A549 (cell line): ENCODE measurements at regions not wholly inside any gene's neighbourhood (a gene's known extent, or its start where the extent isn't known, plus 50 kb on each side); places are given as distances from the start of the nearest gene placed in this dataset.

Source experiments
- BHLHE40 ChIP-seq: IDR thresholded peaks from 2 replicates; pipeline ENCODE4 v1.6.1; 2012; ENCODE audit warnings: low read depth, low read length, inconsistent platforms
- EP300 ChIP-seq, 2 experiments: fragments of >200 bp; sonication (Bioruptor Twin); formaldehyde crosslinking; IDR thresholded peaks; 2 replicates in 1 of 2; 3 replicates in 1 of 2; pipeline ENCODE4 v1.6.1; 2016 to 2017
- POLR2A ChIP-seq: IDR thresholded peaks from 2 replicates; pipeline ENCODE4 v1.6.1; 2012; ENCODE audit warnings: mild to moderate bottlenecking, low read length
- RNF2 ChIP-seq: fragments of 200-600 bp; sonication (generic); IDR thresholded peaks from 2 replicates; pipeline ENCODE4 v1.6.1; 2016; ENCODE audit warnings: low read depth, mild to moderate bottlenecking, antibody characterized with exemption, moderate library complexity, borderline replicate concordance
- SMC3 ChIP-seq: fragments of >200 bp; sonication (Bioruptor Twin); formaldehyde crosslinking; IDR thresholded peaks from 3 replicates; pipeline ENCODE4 v1.6.1; 2018; ENCODE audit warnings: inconsistent platforms
- TF ChIP-seq, protein P1 (sequence below): fragments of >200 bp; sonication (Bioruptor Twin); formaldehyde crosslinking; IDR thresholded peaks from 3 replicates; pipeline ENCODE4 v1.5.1; 2016
- TF ChIP-seq, protein P2 (sequence below): fragments of 450-650 bp; IDR thresholded peaks from 2 replicates; pipeline ENCODE4 v1.6.1; 2014; ENCODE audit warnings: antibody characterized with exemption

DNA sequence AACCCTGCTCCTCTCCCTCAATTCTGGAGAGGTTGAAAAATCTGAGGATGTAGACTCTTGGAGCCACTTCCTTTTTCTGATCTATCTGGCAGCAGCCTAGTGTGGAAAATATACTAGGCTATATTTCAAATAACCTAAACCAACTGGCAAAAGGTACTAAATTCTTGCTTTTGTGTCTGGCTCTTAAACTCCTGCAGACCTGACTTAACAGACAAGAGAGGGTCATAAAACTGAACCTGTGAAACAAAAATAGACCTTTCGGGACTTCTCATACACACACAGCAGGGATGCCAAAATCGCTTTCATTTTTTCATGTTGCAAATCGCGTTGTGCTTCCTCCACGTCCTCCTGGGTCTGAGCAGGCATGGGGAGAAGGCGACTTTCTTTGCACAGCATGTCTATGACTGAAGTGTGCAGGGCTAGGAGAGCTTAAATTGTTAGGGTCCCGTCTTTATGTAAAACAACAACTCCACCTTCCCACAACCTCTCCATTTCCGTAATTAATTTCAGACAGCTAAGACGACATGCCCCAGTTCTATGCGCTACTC lies 520.7 kb upstream of the PSMD7 start:
- no peak for TF ChIP-seq SMC3
- TF ChIP-seq, protein P1, sequence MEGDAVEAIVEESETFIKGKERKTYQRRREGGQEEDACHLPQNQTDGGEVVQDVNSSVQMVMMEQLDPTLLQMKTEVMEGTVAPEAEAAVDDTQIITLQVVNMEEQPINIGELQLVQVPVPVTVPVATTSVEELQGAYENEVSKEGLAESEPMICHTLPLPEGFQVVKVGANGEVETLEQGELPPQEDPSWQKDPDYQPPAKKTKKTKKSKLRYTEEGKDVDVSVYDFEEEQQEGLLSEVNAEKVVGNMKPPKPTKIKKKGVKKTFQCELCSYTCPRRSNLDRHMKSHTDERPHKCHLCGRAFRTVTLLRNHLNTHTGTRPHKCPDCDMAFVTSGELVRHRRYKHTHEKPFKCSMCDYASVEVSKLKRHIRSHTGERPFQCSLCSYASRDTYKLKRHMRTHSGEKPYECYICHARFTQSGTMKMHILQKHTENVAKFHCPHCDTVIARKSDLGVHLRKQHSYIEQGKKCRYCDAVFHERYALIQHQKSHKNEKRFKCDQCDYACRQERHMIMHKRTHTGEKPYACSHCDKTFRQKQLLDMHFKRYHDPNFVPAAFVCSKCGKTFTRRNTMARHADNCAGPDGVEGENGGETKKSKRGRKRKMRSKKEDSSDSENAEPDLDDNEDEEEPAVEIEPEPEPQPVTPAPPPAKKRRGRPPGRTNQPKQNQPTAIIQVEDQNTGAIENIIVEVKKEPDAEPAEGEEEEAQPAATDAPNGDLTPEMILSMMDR = no peak
- TF ChIP-seq, protein P2, sequence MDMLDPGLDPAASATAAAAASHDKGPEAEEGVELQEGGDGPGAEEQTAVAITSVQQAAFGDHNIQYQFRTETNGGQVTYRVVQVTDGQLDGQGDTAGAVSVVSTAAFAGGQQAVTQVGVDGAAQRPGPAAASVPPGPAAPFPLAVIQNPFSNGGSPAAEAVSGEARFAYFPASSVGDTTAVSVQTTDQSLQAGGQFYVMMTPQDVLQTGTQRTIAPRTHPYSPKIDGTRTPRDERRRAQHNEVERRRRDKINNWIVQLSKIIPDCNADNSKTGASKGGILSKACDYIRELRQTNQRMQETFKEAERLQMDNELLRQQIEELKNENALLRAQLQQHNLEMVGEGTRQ = no peak
- no peak for TF ChIP-seq POLR2A
- no peak for TF ChIP-seq EP300 (IDR thresholded peaks at IDR 0.05)
- TF ChIP-seq BHLHE40 = no peak
- no peak for TF ChIP-seq RNF2
